GM23338 (cell line): ENCODE measurements at regions not wholly inside any gene's neighbourhood (a gene's known extent, or its start where the extent isn't known, plus 50 kb on each side); places are given as distances from the start of the nearest gene placed in this dataset.

Experiments used
- ATAC-seq: fragments of 200-7000 bp; cut with Tn5 transposase; 3 replicates; pipeline ENCODE4 v1.9.1; 2020
- DNase-seq: peaks from one replicate; pipeline ENCODE4 v3.0.0-alpha.2; 2015; ENCODE audit warnings: low spot score
- H2AFZ ChIP-seq: fragments of 200-600 bp; sonication (generic); 2 replicates; pipeline ENCODE4 v1.8.0; 2016; ENCODE audit warnings: antibody characterized with exemption, mild to moderate bottlenecking, moderate library complexity
- H3F3A ChIP-seq: fragments of 200-600 bp; sonication (generic); replicated peaks from 2 replicates; pipeline ENCODE4 v1.8.0; 2017; ENCODE audit warnings: antibody characterized with exemption, mixed run types, low read depth
- H3K27ac ChIP-seq: fragments of 200-600 bp; sonication (generic); 2 replicates; pipeline ENCODE4 v1.6.1; 2016; ENCODE audit warnings: low read depth
- H3K27me3 ChIP-seq: fragments of 200-600 bp; sonication (generic); 2 replicates; pipeline ENCODE4 v1.8.0; 2016; ENCODE audit warnings: mild to moderate bottlenecking, mixed run types, moderate library complexity; ENCODE audit not compliant: insufficient read depth
- H3K36me3 ChIP-seq: fragments of 200-600 bp; sonication (generic); 2 replicates; pipeline ENCODE4 v1.8.0; 2016; ENCODE audit warnings: mild to moderate bottlenecking; ENCODE audit not compliant: insufficient read depth
- H3K4me1 ChIP-seq: fragments of 200-600 bp; sonication (generic); 2 replicates; pipeline ENCODE4 v1.8.0; 2016; ENCODE audit warnings: mild to moderate bottlenecking, moderate library complexity; ENCODE audit not compliant: insufficient read depth
- H3K4me2 ChIP-seq: fragments of 200-600 bp; sonication (generic); 2 replicates; pipeline ENCODE4 v1.7.1; 2017; ENCODE audit warnings: mixed run types
- H3K4me3 ChIP-seq: fragments of 200-600 bp; sonication (generic); 2 replicates; pipeline ENCODE4 v1.6.1; 2016; ENCODE audit warnings: mixed run types
- H3K79me2 ChIP-seq: fragments of 200-600 bp; sonication (generic); replicated peaks from 2 replicates; pipeline ENCODE4 v1.8.0; 2017; ENCODE audit warnings: mild to moderate bottlenecking; ENCODE audit not compliant: insufficient read depth
- H3K9me2 ChIP-seq: fragments of 200-600 bp; sonication (generic); 2 replicates; pipeline ENCODE4 v1.8.0; 2017; ENCODE audit not compliant: insufficient read depth
- H4K20me1 ChIP-seq: fragments of 200-600 bp; sonication (generic); replicated peaks from 2 replicates; pipeline ENCODE4 v1.8.0; 2017; ENCODE audit warnings: mild to moderate bottlenecking; ENCODE audit not compliant: insufficient read depth
- H3K27ac Mint-ChIP-seq: 2 replicates; pipeline ENCODE4 v1.8.0; 2020; ENCODE audit warnings: inconsistent platforms, mild to moderate bottlenecking, moderate library complexity, mixed read lengths
- H3K27me3 Mint-ChIP-seq: 3 replicates; pipeline ENCODE4 v1.8.0; 2022; ENCODE audit warnings: low read depth, mild to moderate bottlenecking, moderate library complexity, mixed read lengths, inconsistent platforms; ENCODE audit not compliant: insufficient read depth, poor library complexity
- H3K36me3 Mint-ChIP-seq: 3 replicates; pipeline ENCODE4 v1.8.0; 2021; ENCODE audit warnings: low read depth, mild to moderate bottlenecking, inconsistent platforms, moderate library complexity, mixed read lengths
- H3K4me1 Mint-ChIP-seq: 3 replicates; pipeline ENCODE4 v1.8.0; 2020; ENCODE audit warnings: mild to moderate bottlenecking, inconsistent platforms, mixed read lengths
- H3K4me3 Mint-ChIP-seq: 3 replicates; pipeline ENCODE4 v1.8.0; 2021; ENCODE audit warnings: moderate library complexity, mild to moderate bottlenecking, inconsistent platforms, mixed read lengths
- H3K9me3 Mint-ChIP-seq: 3 replicates; pipeline ENCODE4 v1.8.0; 2020; ENCODE audit warnings: moderate library complexity, mild to moderate bottlenecking, inconsistent platforms, mixed read lengths
- CREB1 ChIP-seq: fragments of 250-450 bp; sonication (Bioruptor Pico); IDR thresholded peaks from 2 replicates; pipeline ENCODE4 v1.5.0; 2020; ENCODE audit warnings: low read depth, mild to moderate bottlenecking, moderate library complexity
- CTCF ChIP-seq, 2 experiments: fragments of 200-600 bp in 1 of 2; sonication (generic) in 1 of 2; conservative IDR thresholded peaks; 2 replicates each; pipeline versions ENCODE4 v1.5.1 to v1.6.1; 2016 to 2017; ENCODE audit warnings: antibody characterized with exemption in 2 of 2, low read depth in 2 of 2, mild to moderate bottlenecking in 2 of 2, moderate library complexity in 1 of 2
- ETS1 ChIP-seq: IDR thresholded peaks from 2 replicates; pipeline ENCODE4 v1.6.1; 2016; ENCODE audit warnings: antibody characterized with exemption
- EZH2 ChIP-seq: fragments of 200-600 bp; sonication (generic); IDR thresholded peaks from one replicate; pipeline ENCODE4 v1.8.0; 2017; ENCODE audit warnings: antibody characterized with exemption, mild to moderate bottlenecking, low read depth; ENCODE audit not compliant: unreplicated experiment
- ZNF331 ChIP-seq: fragments of 250-450 bp; sonication (Bioruptor Pico); IDR thresholded peaks from 2 replicates; pipeline ENCODE4 v1.5.0; 2020; ENCODE audit warnings: low read depth, mild to moderate bottlenecking, moderate library complexity
- TF ChIP-seq, protein P1 (sequence below): fragments of 250-450 bp; sonication (Bioruptor Pico); IDR thresholded peaks from 2 replicates; pipeline ENCODE4 v1.5.0; 2020; ENCODE audit warnings: mild to moderate bottlenecking, moderate library complexity

DNA sequence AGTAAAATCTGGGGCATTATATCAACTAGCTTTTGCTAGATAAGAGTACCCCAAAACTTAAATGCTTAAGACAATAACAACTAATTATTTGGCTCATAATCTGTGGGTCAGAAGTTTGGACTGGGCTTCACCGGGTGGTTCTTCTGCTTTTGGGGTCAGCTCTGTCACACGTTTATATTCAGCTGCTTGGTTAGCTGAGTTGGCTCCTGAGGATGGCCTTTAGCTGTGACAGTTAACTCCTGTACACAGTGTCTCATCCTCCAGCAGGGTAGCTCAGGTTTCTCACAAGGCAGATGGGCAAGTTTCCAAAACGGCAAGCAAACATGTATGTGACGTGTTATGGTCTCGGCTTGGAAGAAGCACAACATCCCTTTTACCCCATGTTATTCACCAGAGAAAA is 488.2 kb downstream of the TLE4 start:
- peaks cover 5% of the 10 kb centered on the region; the same call in 1 of the 3 replicates for H3K36me3 Mint-ChIP-seq
- no peak overlapping the region for H2AFZ ChIP-seq
- no peak overlapping the region for H3K4me2 ChIP-seq
- no peaks in the 10 kb centered on the region for H3K36me3 ChIP-seq
- peaks cover 7% of the 10 kb centered on the region for H3K9me3 Mint-ChIP-seq
- no peak for ATAC-seq
- no peak overlapping the region for H3K27ac ChIP-seq
- H3K4me1 ChIP-seq, result no peaks in the 10 kb centered on the region; the same call in 1 of the 2 replicates
- no peak overlapping the region for H3K4me3 ChIP-seq
- H3K79me2 ChIP-seq, result no peaks in the 10 kb centered on the region
- no peak overlapping the region for H3K27ac Mint-ChIP-seq
- peaks cover 5% of the 10 kb centered on the region; the same call in 2 of the 3 replicates for H3K4me1 Mint-ChIP-seq
- DNase-seq, result no peak
- H3K4me3 Mint-ChIP-seq, result no peak overlapping the region
- no peaks in the 10 kb centered on the region for H3K27me3 Mint-ChIP-seq
- no peaks in the 10 kb centered on the region for H4K20me1 ChIP-seq
- TF ChIP-seq ZNF331, result peak; percentile 78
- TF ChIP-seq ETS1, result no peak
- H3K27me3 ChIP-seq, result no peaks in the 10 kb centered on the region
- 0 out of 2 replicates have a peak, but pooled peaks cover 2% of the 10 kb centered on the region for H3K9me2 ChIP-seq
- no peaks in the 10 kb centered on the region for H3F3A ChIP-seq

- DNase-seq (no peak), ATAC-seq (no peak)
- H3K27me3 Mint-ChIP-seq, result peaks cover 1% of the 10 kb centered on the region
- Histone ChIP-seq H3K4me2 (no peak overlapping the region), H3K27me3 (no peaks in the 10 kb centered on the region), H4K20me1 (no peaks in the 10 kb centered on the region), H3F3A (no peaks in the 10 kb centered on the region), H3K36me3 (no peaks in the 10 kb centered on the region), H3K79me2 (no peaks in the 10 kb centered on the region), H3K4me1 (no peaks in the 10 kb centered on the region; the same call in 1 of the 2 replicates), H3K4me3 (no peak overlapping the region), H2AFZ (no peak overlapping the region), H3K27ac (no peak overlapping the region), H3K9me2 (0 out of 2 replicates have a peak, but pooled peaks cover 2% of the 10 kb centered on the region)
- H3K9me3 Mint-ChIP-seq, result peaks cover 7% of the 10 kb centered on the region
- H3K4me1 Mint-ChIP-seq, result 0 out of 3 replicates have a peak, but pooled peaks cover 4% of the 10 kb centered on the region
- TF ChIP-seq EZH2, result no peak
- no peak for TF ChIP-seq CTCF (conservative IDR thresholded peaks at IDR 0.05; ENCODE audit: low read depth in 2 of 2)
- H3K4me3 Mint-ChIP-seq, result no peak overlapping the region
- H3K36me3 Mint-ChIP-seq, result peaks cover 5% of the 10 kb centered on the region; the same call in 1 of the 3 replicates
- no peak overlapping the region for H3K27ac Mint-ChIP-seq
These were observed 487.4 kb downstream of the TLE4 start for GRCh38 chr9:80059191-80059590.

DNA sequence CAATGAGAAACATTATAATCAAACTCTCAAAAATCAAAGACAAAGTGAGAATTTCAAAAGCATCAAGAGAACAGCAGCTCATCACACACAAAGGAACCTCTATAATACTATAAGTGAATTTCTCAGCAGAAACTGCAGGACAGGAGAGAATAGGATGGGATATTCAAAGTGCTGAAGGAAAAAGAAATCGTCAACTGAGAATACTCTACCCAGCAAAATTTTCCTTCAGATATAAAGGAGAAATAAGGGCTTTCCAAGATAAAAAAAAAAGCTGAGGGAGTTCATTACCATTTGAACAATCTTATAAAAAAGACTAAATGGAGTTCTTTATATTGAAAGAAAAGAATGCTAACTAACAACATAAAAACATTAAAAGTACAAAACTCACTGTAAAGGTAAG is 481.1 kb downstream of the TLE4 start:
- H3K27me3 Mint-ChIP-seq, result peaks cover 3% of the 10 kb centered on the region
- H3K36me3 Mint-ChIP-seq, result peaks cover 11% of the 10 kb centered on the region; the same call in 2 of the 3 replicates
- peaks cover 16% of the 10 kb centered on the region; the same call in 1 of the 2 replicates for H3K4me1 ChIP-seq
- peaks cover 15% of the 10 kb centered on the region for H3K9me3 Mint-ChIP-seq
- no peak overlapping the region for H2AFZ ChIP-seq
- ATAC-seq (no peak), DNase-seq (no peak)
- H3F3A ChIP-seq, result no peaks in the 10 kb centered on the region
- H3K36me3 ChIP-seq, result no peaks in the 10 kb centered on the region
- no peaks in the 10 kb centered on the region for H3K27me3 ChIP-seq
- peaks cover 5% of the 10 kb centered on the region; the same call in 1 of the 2 replicates for H3K9me2 ChIP-seq
- no peak overlapping the region for H3K27ac Mint-ChIP-seq
- H3K4me3 Mint-ChIP-seq, result no peak overlapping the region
- no peak overlapping the region for H3K27ac ChIP-seq
- H3K79me2 ChIP-seq, result no peaks in the 10 kb centered on the region
- peaks cover 18% of the 10 kb centered on the region for H3K4me1 Mint-ChIP-seq
- no peaks in the 10 kb centered on the region for H4K20me1 ChIP-seq
- no peak overlapping the region for H3K4me2 ChIP-seq
- no peak overlapping the region for H3K4me3 ChIP-seq
- no peak for TF ChIP-seq CREB1
- TF ChIP-seq EZH2, result no peak
- TF ChIP-seq, protein P1, sequence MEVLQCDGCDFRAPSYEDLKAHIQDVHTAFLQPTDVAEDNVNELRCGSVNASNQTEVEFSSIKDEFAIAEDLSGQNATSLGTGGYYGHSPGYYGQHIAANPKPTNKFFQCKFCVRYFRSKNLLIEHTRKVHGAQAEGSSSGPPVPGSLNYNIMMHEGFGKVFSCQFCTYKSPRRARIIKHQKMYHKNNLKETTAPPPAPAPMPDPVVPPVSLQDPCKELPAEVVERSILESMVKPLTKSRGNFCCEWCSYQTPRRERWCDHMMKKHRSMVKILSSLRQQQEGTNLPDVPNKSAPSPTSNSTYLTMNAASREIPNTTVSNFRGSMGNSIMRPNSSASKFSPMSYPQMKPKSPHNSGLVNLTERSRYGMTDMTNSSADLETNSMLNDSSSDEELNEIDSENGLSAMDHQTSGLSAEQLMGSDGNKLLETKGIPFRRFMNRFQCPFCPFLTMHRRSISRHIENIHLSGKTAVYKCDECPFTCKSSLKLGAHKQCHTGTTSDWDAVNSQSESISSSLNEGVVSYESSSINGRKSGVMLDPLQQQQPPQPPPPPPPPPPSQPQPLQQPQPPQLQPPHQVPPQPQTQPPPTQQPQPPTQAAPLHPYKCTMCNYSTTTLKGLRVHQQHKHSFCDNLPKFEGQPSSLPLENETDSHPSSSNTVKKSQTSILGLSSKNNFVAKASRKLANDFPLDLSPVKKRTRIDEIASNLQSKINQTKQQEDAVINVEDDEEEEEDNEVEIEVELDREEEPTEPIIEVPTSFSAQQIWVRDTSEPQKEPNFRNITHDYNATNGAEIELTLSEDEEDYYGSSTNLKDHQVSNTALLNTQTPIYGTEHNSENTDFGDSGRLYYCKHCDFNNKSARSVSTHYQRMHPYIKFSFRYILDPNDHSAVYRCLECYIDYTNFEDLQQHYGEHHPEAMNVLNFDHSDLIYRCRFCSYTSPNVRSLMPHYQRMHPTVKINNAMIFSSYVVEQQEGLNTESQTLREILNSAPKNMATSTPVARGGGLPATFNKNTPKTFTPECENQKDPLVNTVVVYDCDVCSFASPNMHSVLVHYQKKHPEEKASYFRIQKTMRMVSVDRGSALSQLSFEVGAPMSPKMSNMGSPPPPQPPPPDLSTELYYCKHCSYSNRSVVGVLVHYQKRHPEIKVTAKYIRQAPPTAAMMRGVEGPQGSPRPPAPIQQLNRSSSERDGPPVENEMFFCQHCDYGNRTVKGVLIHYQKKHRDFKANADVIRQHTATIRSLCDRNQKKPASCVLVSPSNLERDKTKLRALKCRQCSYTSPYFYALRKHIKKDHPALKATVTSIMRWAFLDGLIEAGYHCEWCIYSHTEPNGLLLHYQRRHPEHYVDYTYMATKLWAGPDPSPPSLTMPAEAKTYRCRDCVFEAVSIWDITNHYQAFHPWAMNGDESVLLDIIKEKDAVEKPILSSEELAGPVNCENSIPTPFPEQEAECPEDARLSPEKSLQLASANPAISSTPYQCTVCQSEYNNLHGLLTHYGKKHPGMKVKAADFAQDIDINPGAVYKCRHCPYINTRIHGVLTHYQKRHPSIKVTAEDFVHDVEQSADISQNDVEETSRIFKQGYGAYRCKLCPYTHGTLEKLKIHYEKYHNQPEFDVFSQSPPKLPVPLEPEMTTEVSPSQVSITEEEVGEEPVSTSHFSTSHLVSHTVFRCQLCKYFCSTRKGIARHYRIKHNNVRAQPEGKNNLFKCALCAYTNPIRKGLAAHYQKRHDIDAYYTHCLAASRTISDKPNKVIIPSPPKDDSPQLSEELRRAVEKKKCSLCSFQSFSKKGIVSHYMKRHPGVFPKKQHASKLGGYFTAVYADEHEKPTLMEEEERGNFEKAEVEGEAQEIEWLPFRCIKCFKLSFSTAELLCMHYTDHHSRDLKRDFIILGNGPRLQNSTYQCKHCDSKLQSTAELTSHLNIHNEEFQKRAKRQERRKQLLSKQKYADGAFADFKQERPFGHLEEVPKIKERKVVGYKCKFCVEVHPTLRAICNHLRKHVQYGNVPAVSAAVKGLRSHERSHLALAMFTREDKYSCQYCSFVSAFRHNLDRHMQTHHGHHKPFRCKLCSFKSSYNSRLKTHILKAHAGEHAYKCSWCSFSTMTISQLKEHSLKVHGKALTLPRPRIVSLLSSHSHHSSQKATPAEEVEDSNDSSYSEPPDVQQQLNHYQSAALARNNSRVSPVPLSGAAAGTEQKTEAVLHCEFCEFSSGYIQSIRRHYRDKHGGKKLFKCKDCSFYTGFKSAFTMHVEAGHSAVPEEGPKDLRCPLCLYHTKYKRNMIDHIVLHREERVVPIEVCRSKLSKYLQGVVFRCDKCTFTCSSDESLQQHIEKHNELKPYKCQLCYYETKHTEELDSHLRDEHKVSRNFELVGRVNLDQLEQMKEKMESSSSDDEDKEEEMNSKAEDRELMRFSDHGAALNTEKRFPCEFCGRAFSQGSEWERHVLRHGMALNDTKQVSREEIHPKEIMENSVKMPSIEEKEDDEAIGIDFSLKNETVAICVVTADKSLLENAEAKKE (CRISPR knock-in tag), result no peak
